ENCODE measurements at regions not wholly inside any gene's neighbourhood (a gene's known extent, or its start where the extent isn't known, plus 50 kb on each side); places are given as distances from the start of the nearest gene placed in this dataset.
"Not testable (repeated sequence)": the region's sequence is repeated elsewhere in the genome, so short reads cannot be mapped to it uniquely, and the experiment has no call there.

DNA sequence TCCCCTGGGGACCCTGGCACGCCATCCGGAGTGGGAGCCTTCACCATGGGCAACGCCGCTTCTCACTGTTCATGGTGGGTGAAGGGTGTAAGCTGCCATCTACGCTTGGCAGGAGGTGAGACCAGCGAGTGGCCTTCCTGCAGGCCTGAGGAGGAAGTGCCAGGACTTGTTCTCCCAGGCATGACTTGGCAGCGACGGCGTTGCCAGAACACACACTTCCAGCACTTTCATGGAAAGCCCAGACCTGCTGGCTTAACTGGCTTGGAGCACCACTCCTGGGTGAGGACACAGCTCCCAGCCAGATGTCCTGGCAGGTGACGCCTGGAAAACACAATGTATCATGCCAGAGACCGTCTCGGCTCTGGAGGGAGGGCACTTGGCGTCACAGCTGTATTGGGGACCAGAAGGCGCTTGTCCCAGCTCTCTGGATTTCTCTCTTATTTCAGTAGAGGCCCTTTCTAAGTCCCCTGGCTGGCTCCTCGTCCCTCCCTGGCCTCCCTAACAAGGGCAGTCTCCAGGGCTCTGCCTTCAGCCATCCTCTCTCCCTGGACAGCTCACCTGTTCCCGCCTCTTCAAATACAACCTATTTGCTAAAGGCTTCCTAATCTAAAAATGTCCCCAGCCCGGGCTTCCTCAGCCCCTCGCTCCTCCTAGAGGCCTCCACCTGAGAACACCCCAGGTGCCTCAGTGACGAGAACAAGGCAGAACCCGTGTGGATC is 188.3 kb downstream of the OLFM1 start:
- DNase-seq (ENCODE audit: low spot score), result no peak

DNA sequence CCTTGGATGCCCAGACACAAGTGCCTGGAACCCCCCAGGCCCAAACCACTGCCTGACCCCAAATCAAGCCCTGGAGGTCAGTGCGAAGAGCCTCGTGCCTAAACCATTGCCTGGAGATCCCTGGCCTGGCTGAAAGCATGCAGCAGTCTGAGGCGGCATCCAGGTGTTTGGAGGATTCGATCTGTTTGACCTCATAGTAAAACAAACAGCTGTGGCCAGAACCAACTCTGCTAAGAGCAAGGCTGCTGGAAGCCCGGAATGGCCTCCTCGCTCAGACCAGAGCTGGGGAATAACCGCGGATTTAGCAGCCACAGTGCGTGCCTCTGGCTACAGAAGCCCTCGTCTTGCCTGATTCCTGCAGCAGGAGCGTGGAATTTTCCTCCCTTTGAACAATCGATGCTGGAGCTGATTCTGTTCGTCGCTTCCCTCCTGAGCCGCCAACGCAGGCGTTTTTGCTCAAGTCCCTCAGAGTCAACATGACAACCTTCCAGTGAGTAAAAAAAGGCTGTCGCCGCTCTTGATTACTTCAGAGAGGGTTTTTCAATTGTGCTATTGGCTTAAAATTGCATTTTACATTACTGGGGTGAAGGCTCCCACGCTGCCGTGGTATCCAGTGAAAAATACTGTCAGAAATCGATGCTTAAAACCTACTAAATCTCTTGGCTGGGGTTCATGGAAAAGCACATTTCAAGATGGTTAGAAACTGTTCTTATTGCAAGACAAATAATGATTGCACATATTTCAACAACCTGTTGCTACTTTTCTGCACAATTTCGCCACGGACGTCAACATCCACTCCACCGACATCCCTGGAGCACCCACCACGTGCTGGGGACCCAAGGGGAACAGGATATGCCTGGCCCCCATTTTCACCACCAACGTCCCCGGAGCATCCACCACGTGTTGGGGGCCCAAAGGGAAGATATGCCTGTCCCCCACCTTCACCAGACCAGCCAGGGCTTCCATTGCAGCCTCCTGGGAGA is 190.0 kb downstream of the OLFM1 start:
- DNase-seq (ENCODE audit: low spot score), result no peak

- DNase-seq (ENCODE audit: low spot score), result no peak
Observed at GRCh38 chr9:135278586-135278985, 191.1 kb downstream of the OLFM1 start.

DNA sequence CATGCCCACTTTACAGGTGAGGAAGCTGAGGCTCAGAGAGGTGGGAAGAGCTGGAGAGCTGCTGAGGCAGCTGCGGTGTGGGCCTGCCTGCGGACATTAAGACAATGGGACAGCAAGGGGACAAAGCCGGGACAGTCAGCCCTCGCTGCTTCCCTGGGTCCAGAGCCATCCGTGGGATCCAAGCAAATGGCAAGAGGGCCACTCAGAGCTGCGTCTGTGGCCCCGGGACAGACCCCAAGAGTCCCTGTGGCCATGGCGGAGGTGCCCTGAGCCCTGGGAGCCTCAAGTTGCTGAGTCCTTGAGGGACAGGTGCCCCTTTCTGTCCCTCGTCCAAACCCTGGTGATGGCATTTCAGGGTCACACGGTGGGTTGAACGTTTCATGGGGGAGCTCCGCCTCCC is 191.9 kb downstream of the OLFM1 start:
- no peak for DNase-seq (ENCODE audit: low spot score)

DNA sequence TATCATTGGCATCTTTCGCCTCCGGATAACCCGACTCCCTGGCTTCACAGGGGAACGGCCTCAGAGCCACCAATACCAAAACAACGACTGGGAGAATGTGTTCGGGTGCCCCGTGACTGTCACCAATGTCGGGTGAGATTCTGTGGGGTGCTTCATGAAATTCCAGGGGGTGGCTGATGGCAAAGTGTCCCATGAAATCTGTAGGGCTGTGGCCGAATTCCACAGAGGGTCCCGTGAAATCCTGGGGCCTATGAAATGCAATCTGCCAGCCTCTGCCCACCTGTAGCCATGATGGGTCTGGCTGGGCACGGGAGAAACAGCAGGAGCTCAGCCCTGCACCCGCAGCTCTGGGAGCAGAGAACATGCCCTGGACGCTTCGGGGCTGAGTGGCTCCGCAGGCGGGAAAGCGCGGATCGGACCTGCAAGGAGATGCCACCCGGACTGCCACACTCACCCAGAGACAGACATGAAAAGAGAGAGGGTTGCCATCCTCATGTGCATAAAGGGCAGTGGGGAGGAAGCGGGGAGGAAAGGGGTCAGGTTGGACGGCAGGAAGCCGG is 192.4 kb downstream of the OLFM1 start:
- no peak for DNase-seq (ENCODE audit: low spot score)

- DNase-seq (ENCODE audit: low spot score), result no peak
Observed at GRCh38 chr9:135280666-135281065, 193.2 kb downstream of the OLFM1 start.

DNA sequence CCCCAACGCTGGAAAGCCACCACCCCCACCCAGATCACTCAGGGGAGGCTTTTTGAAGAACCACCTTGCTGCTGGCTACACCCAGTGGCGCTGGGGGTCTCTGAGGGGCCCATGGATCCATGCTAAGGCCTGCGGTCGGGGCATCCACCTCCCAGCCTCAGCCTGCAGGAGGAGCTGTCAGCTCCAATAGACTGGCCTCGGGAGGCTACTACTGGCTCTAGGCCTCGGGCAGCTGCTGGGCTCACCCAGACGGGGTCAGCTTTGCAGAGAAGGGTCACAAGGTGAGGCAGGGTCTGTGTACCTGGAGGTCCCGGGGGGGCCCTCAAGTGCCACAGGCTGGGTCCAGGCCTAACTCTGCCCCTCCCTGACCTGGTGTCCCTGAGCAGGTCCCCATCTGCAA is 193.7 kb downstream of the OLFM1 start:
- no peak for DNase-seq (ENCODE audit: low spot score)

- DNase-seq (ENCODE audit: low spot score), result no peak
Observed at GRCh38 chr9:135281791-135282737, 194.6 kb downstream of the OLFM1 start.

GRCh38 chr9:135282808-135283207 is 195.3 kb downstream of the OLFM1 start:
- DNase-seq (ENCODE audit: low spot score), result no peak

DNA sequence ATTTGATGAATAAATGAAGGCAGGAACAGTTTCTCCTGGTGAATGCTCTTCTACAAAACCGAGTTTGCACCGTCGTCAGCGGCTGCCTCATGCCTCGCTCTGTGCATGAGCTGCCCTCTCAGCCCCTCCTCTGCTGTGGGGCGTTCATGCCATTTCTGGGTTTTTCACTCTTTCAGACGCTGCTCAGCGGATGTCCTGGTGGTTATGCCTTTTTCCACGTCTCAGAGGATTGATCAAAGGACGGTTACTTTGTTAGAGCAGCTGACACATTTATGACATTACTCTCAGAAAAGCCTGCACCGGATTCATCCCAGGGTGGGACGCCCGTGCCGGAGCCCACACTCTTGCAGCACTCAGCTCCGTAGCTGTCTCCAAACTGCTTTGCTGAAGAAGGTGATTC is 195.9 kb upstream of the PPP1R26 start:
- DNase-seq (ENCODE audit: low spot score), result no peak

DNA sequence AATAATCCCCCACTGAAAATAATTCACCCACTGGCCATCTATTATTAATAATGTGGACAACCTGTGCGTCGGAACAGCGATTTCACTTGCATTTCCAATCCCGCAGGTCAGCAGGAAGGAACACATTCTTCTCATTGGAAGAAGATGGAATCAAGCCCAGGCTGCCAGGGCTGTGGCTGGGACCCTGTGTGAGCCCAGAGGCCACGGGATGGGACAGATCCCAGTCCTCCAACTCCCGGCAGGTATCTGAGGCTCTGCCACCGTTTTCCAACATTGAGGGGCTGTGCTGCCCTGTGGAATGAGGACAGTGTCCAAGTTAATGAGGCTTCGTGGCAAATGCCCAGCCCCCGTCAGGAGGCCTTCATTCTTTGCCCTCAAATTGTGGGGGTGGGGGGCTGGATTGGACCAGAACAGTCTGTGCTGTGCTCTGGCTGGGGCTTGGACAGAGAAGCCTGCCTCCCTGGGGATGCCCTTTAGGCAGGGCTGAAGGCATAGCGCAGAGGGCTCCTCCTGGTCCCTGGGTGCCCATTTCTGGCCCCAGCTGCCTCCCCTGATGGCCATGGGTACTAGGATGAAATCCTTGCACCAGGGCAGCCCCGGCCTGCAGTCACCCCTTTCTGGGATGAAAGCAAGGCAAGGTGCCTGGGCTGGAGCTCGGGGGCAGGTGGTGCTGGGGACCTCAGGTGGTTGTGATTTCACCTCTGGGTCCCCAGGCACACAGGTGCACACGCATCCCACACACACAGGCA is 195.0 kb upstream of the PPP1R26 start:
- no peak for DNase-seq (ENCODE audit: low spot score)

DNA sequence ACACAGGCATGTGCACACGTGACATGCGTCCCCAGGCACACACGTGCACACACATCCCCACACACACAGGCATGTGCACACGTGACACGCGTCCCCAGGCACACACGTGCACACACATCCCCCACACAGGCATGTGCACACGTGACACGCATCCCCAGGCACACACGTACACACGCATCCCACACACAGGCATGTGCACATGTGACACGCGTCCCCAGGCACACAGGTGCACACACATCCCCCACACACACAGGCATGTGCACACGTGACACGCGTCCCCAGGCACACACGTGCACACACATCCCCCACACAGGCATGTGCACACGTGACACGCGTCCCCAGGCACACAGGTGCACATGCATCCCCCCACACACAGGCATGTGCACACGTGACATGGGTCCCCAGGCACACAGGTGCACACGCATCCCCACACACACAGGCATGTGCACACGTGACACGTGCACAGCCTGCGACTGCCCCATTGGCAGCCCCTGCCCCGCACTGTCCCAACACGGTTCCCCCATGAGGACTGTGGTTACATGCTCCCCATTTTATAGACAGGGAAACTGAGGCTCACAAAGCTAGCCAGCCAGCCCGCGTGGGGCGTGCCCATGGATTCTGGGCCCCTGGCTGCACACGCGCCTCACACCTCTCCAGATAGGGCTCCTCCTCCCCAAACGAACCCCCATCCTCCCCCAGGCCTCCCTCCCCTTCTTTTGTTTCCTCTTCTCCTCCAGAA is 193.2 kb upstream of the PPP1R26 start:
- DNase-seq (ENCODE audit: low spot score), result not testable (repeated sequence)

DNA sequence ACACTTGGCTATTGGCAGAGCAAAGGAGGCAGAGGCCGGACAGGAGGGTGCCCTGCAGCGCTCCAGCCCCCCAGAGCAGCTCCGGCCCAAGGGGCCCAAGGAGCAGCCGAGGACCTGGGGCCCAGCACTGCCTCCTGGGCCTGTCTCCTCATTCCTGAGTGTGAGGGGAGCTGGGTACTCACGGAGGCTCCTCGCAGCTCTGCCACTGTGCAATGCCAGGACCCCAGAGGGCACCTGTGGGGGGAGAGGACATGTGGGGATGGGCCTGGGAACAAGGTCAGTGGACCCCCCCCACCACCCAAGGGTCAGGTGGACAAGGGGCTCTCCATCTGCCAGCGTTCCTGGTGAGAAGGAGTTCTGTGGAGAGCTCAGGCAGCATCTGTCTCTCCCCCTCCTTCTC is 192.6 kb upstream of the PPP1R26 start:
- no peak for DNase-seq (ENCODE audit: low spot score)

DNA sequence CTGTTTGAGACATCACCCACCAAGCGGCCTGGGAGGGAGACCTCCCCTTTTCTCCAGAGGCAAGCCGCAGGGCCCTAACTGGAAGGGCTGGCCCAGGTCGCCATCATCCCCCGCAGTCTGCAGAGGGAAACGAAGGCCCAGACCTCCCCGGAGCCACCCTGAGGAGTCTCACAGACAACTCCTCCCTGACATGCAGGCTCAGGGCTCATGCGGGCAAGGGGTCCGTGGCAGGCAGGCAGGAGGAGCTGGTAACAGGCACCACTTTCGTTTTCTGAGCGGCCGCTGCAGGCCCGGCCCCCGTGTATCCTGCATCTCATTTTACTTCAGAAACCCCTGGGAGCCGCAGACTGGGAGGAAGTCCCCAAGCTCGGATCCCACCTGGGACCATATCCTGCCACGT is 192.0 kb upstream of the PPP1R26 start:
- no peak for DNase-seq (ENCODE audit: low spot score)

GRCh38 chr9:135288054-135288453 is 191.5 kb upstream of the PPP1R26 start:
- DNase-seq (ENCODE audit: low spot score), result no peak

GRCh38 chr9:135289081-135289491 is 190.5 kb upstream of the PPP1R26 start:
- DNase-seq (ENCODE audit: low spot score), result no peak

GRCh38 chr9:135290086-135290485 is 189.5 kb upstream of the PPP1R26 start:
- no peak for DNase-seq (ENCODE audit: low spot score)

DNA sequence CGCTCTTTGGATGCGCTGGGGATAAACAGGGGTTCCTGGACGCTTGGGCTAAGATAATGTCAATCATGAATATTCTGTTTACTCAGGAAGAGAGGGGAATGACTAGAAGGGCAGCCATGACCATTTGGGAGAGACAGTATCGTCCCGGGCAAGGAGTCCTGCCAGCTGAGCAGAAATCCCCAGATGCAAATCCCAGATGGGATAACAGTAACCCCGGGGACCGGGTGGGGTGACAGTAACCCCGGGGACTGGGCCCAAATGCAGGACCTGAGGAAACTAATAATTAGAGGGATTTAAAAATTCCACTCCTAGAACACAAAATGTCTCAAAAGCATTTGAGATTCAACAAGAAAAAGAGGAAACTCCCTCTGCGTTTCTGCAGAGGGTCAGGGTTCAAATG is 189.0 kb upstream of the PPP1R26 start:
- DNase-seq (ENCODE audit: low spot score), result no peak

- DNase-seq (ENCODE audit: low spot score), result no peak
Observed at GRCh38 chr9:135291165-135291564, 188.4 kb upstream of the PPP1R26 start.

- DNase-seq (ENCODE audit: low spot score), result no peak
Observed at GRCh38 chr9:135294836-135295235, 184.7 kb upstream of the PPP1R26 start.

All from CD4-positive, alpha-beta T cell treated with Interleukin-6 at 100 ng/mL for 8 hours (primary cell).